ENCODE measurements at regions not wholly inside any gene's neighbourhood (a gene's known extent, or its start where the extent isn't known, plus 50 kb on each side); places are given as distances from the start of the nearest gene placed in this dataset.

DNA sequence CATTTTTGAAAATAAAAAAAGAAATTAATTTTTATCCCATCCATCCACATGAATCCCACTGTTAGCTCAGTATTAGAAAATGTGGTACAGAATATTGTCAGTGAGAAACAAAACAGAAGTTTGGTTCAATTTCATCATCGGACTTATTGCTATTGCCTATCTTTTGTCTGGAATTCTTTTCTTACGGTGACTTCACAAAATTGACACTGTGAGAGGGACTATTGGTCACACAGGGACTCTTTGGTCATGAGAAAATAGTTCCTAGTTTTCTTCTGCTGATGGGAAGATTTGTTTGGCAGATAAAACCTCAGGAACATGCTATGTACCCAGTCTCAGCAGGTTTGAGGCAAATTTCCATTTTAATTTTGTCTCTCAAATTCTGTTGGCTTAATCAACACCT, 186.2 kb upstream of the ELL2 start:
- TF ChIP-seq CTCF (IDR thresholded peaks at IDR 0.05; ENCODE audit: insufficient read depth, low read length), result no peak
- no peak for TF ChIP-seq POLR2AphosphoS5 (IDR thresholded peaks at IDR 0.05; ENCODE audit: low read depth)
- no peak for TF ChIP-seq REST (IDR thresholded peaks at IDR 0.05; ENCODE audit: insufficient replicate concordance, low read depth)
